MM.1S (cell line): ENCODE measurements at regions not wholly inside any gene's neighbourhood (a gene's known extent, or its start where the extent isn't known, plus 50 kb on each side); places are given as distances from the start of the nearest gene placed in this dataset.

Experiments
- DNase-seq: peaks from one replicate; pipeline ENCODE4 v3.0.0-alpha.2; 2015
- H2AFZ ChIP-seq: fragments of 300-600 bp; sonication (generic); 2 replicates; pipeline ENCODE4 v1.6.0; 2016; ENCODE audit warnings: antibody characterized with exemption, low read length
- H3F3A ChIP-seq: fragments of 300-600 bp; sonication (generic); 2 replicates; pipeline ENCODE4 v1.6.1; 2016; ENCODE audit warnings: mild to moderate bottlenecking, antibody characterized with exemption, low read length, moderate library complexity, mixed read lengths; ENCODE audit not compliant: insufficient read depth
- H3K27ac ChIP-seq: fragments of 300-600 bp; sonication (generic); 2 replicates; pipeline ENCODE4 v1.5.1; 2016; ENCODE audit warnings: mild to moderate bottlenecking, low read length
- H3K27me3 ChIP-seq: fragments of 300-600 bp; sonication (generic); replicated peaks from 2 replicates; pipeline ENCODE4 v1.6.0; 2016; ENCODE audit warnings: low read length; ENCODE audit not compliant: insufficient read depth
- H3K36me3 ChIP-seq: fragments of 300-600 bp; sonication (generic); replicated peaks from 2 replicates; pipeline ENCODE4 v1.6.1; 2016; ENCODE audit warnings: mild to moderate bottlenecking, low read length, mixed read lengths; ENCODE audit not compliant: insufficient read depth
- H3K4me1 ChIP-seq: fragments of 300-600 bp; sonication (generic); 2 replicates; pipeline ENCODE4 v1.6.1; 2016; ENCODE audit warnings: low read length, mixed read lengths
- H3K4me2 ChIP-seq: fragments of 300-600 bp; sonication (generic); 2 replicates; pipeline ENCODE4 v1.6.0; 2016; ENCODE audit warnings: low read depth, low read length
- H3K4me3 ChIP-seq: fragments of 300-600 bp; sonication (generic); 2 replicates; pipeline ENCODE4 v1.5.1; 2016; ENCODE audit warnings: low read length, mixed read lengths
- H3K79me2 ChIP-seq: fragments of 300-600 bp; sonication (generic); 2 replicates; pipeline ENCODE4 v1.6.1; 2016; ENCODE audit warnings: mixed run types, low read length, mixed read lengths
- H3K9ac ChIP-seq: fragments of 300-600 bp; sonication (generic); 2 replicates; pipeline ENCODE4 v1.6.1; 2016; ENCODE audit warnings: low read length, mixed read lengths
- H3K9me2 ChIP-seq: fragments of 300-600 bp; sonication (generic); replicated peaks from 2 replicates; pipeline ENCODE4 v1.6.1; 2016; ENCODE audit warnings: mild to moderate bottlenecking, low read length, mixed read lengths; ENCODE audit not compliant: insufficient read depth
- H3K9me3 ChIP-seq: fragments of 300-600 bp; sonication (generic); replicated peaks from 2 replicates; pipeline ENCODE4 v1.6.1; 2016; ENCODE audit warnings: mild to moderate bottlenecking, low read length, mixed read lengths; ENCODE audit not compliant: insufficient read depth
- H4K20me1 ChIP-seq: fragments of 300-600 bp; sonication (generic); 2 replicates; pipeline ENCODE4 v1.6.1; 2016; ENCODE audit warnings: mild to moderate bottlenecking, low read length, moderate library complexity, mixed read lengths; ENCODE audit not compliant: insufficient read depth
- EZH2 ChIP-seq: fragments of 300-600 bp; sonication (generic); optimal IDR thresholded peaks from 2 replicates; pipeline ENCODE3; 2017; ENCODE audit warnings: low read depth, mild to moderate bottlenecking, antibody characterized with exemption, low read length, mixed read lengths
- EZH2phosphoT487 ChIP-seq: fragments of 300-600 bp; sonication (generic); IDR thresholded peaks from 2 replicates; pipeline ENCODE4 v1.6.1; 2018; ENCODE audit warnings: antibody characterized with exemption, low read length
- TF ChIP-seq, protein P1 (sequence below): fragments of 300-600 bp; sonication (generic); IDR thresholded peaks from 2 replicates; pipeline ENCODE4 v1.5.1; 2016; ENCODE audit warnings: antibody characterized with exemption, low read length, mixed read lengths

- Histone ChIP-seq H3F3A (no peaks in the 10 kb centered on the region), H2AFZ (no peak overlapping the region), H3K36me3 (no peaks in the 10 kb centered on the region), H3K4me2 (no peak overlapping the region), H3K9me3 (no peaks in the 10 kb centered on the region), H3K27ac (no peak overlapping the region), H3K9me2 (no peaks in the 10 kb centered on the region), H3K27me3 (no peaks in the 10 kb centered on the region), H3K4me3 (no peak overlapping the region), H3K79me2 (no peaks in the 10 kb centered on the region), H3K4me1 (no peaks in the 10 kb centered on the region), H4K20me1 (no peaks in the 10 kb centered on the region), H3K9ac (no peak overlapping the region)
- no peak for DNase-seq
- no peak for TF ChIP-seq EZH2phosphoT487
- TF ChIP-seq EZH2: no peak
- TF ChIP-seq, protein P1, sequence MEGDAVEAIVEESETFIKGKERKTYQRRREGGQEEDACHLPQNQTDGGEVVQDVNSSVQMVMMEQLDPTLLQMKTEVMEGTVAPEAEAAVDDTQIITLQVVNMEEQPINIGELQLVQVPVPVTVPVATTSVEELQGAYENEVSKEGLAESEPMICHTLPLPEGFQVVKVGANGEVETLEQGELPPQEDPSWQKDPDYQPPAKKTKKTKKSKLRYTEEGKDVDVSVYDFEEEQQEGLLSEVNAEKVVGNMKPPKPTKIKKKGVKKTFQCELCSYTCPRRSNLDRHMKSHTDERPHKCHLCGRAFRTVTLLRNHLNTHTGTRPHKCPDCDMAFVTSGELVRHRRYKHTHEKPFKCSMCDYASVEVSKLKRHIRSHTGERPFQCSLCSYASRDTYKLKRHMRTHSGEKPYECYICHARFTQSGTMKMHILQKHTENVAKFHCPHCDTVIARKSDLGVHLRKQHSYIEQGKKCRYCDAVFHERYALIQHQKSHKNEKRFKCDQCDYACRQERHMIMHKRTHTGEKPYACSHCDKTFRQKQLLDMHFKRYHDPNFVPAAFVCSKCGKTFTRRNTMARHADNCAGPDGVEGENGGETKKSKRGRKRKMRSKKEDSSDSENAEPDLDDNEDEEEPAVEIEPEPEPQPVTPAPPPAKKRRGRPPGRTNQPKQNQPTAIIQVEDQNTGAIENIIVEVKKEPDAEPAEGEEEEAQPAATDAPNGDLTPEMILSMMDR: no peak
Measured at GRCh38 chr4:132071815-132072214, 1077.3 kb upstream of the PCDH10 start.

- no peak for TF ChIP-seq EZH2phosphoT487
- TF ChIP-seq, protein P1: no peak
- no peak for TF ChIP-seq EZH2
- H3K36me3 ChIP-seq: no peaks in the 10 kb centered on the region
- H3K79me2 ChIP-seq: no peaks in the 10 kb centered on the region
- H3K27me3 ChIP-seq: no peaks in the 10 kb centered on the region
- H4K20me1 ChIP-seq: no peaks in the 10 kb centered on the region
- H3F3A ChIP-seq: no peaks in the 10 kb centered on the region
- no peaks in the 10 kb centered on the region for H3K9me2 ChIP-seq
- no peak overlapping the region for H2AFZ ChIP-seq
- no peak overlapping the region for H3K4me3 ChIP-seq
- H3K4me1 ChIP-seq: no peaks in the 10 kb centered on the region
- H3K4me2 ChIP-seq: no peak overlapping the region
- DNase-seq: no peak
- no peak overlapping the region for H3K27ac ChIP-seq
- H3K9me3 ChIP-seq: no peaks in the 10 kb centered on the region
- no peak overlapping the region for H3K9ac ChIP-seq
Measured at GRCh38 chr4:132076829-132077228, 1072.3 kb upstream of the PCDH10 start.

- TF ChIP-seq EZH2phosphoT487 (no peak), EZH2 (no peak)
- TF ChIP-seq, protein P1: no peak
Measured at GRCh38 chr4:132085105-132085504, 1064.0 kb upstream of the PCDH10 start.

More at GRCh38 chr4:132085105-132085504, 1064.0 kb upstream of the PCDH10 start:
- H2AFZ ChIP-seq: no peak overlapping the region
- no peaks in the 10 kb centered on the region for H3K4me1 ChIP-seq
- H3K9me2 ChIP-seq: no peaks in the 10 kb centered on the region
- no peaks in the 10 kb centered on the region for H3K36me3 ChIP-seq
- H3F3A ChIP-seq: no peaks in the 10 kb centered on the region
- no peak for DNase-seq
- no peaks in the 10 kb centered on the region for H3K79me2 ChIP-seq
- no peak overlapping the region for H3K27ac ChIP-seq
- no peaks in the 10 kb centered on the region for H4K20me1 ChIP-seq
- H3K9me3 ChIP-seq: no peaks in the 10 kb centered on the region
- no peak overlapping the region for H3K4me2 ChIP-seq
- H3K9ac ChIP-seq: no peak overlapping the region
- no peak overlapping the region for H3K4me3 ChIP-seq
- H3K27me3 ChIP-seq: no peaks in the 10 kb centered on the region
